ENCODE measurements at regions not wholly inside any gene's neighbourhood (a gene's known extent, or its start where the extent isn't known, plus 50 kb on each side); places are given as distances from the start of the nearest gene placed in this dataset.

- Histone ChIP-seq H3K27ac (ENCODE audit: low read length) (no peak overlapping the region), H3K79me2 (ENCODE audit: insufficient read depth, low read length) (peaks cover 25% of the 10 kb centered on the region), H4K20me1 (ENCODE audit: insufficient read depth, low read length) (no peaks in the 10 kb centered on the region), H3K4me1 (ENCODE audit: insufficient read depth, low read length) (no peaks in the 10 kb centered on the region), H3K9me3 (ENCODE audit: insufficient read depth, low read length, severe bottlenecking) (no peaks in the 10 kb centered on the region), H3K27me3 (ENCODE audit: insufficient read depth, low read length, poor library complexity) (no peaks in the 10 kb centered on the region), H2AFZ (ENCODE audit: low read depth, low read length) (no peak overlapping the region), H3K36me3 (ENCODE audit: insufficient read depth, low read length) (no peaks in the 10 kb centered on the region; the same call in 1 of the 2 replicates), H3K9ac (ENCODE audit: low read depth, low read length) (no peak overlapping the region), H3K4me3 (ENCODE audit: low read depth in 1 of 2, low read length in 2 of 2) (no peak overlapping the region), H3K4me2 (ENCODE audit: insufficient read depth, low read length) (no peak overlapping the region)
- DNase-seq, result no peak
- no peak for TF ChIP-seq EZH2 (IDR thresholded peaks at IDR 0.05; ENCODE audit: borderline replicate concordance, low read depth, low read length, severe bottlenecking)
- no peak for TF ChIP-seq CTCF (IDR thresholded peaks at IDR 0.05; ENCODE audit: borderline replicate concordance, extremely low read depth, low read length, poor library complexity, severe bottlenecking)
- ATAC-seq (ENCODE audit: insufficient read depth, low read depth), result no peak
Observed at GRCh38 chr14:71487449-71487848, 444.8 kb upstream of the RGS6 start.

GRCh38 chr14:71487941-71488340, 444.3 kb upstream of the RGS6 start:
- DNase-seq, result no peak
- Histone ChIP-seq H3K9me3 (ENCODE audit: insufficient read depth, low read length, severe bottlenecking) (no peaks in the 10 kb centered on the region), H2AFZ (ENCODE audit: low read depth, low read length) (no peak overlapping the region), H3K4me1 (ENCODE audit: insufficient read depth, low read length) (no peaks in the 10 kb centered on the region), H3K4me2 (ENCODE audit: insufficient read depth, low read length) (no peak overlapping the region), H3K4me3 (ENCODE audit: low read depth in 1 of 2, low read length in 2 of 2) (no peak overlapping the region), H3K27ac (ENCODE audit: low read length) (no peak overlapping the region), H3K36me3 (ENCODE audit: insufficient read depth, low read length) (no peaks in the 10 kb centered on the region; the same call in 1 of the 2 replicates), H3K79me2 (ENCODE audit: insufficient read depth, low read length) (peaks cover 28% of the 10 kb centered on the region), H3K9ac (ENCODE audit: low read depth, low read length) (no peak overlapping the region), H3K27me3 (ENCODE audit: insufficient read depth, low read length, poor library complexity) (no peaks in the 10 kb centered on the region), H4K20me1 (ENCODE audit: insufficient read depth, low read length) (no peaks in the 10 kb centered on the region)
- TF ChIP-seq EZH2 (IDR thresholded peaks at IDR 0.05; ENCODE audit: borderline replicate concordance, low read depth, low read length, severe bottlenecking), result no peak
- TF ChIP-seq CTCF (IDR thresholded peaks at IDR 0.05; ENCODE audit: borderline replicate concordance, extremely low read depth, low read length, poor library complexity, severe bottlenecking), result no peak
- no peak for ATAC-seq (ENCODE audit: insufficient read depth, low read depth)

GRCh38 chr14:71488703-71489191, 443.5 kb upstream of the RGS6 start:
- no peak for ATAC-seq (ENCODE audit: insufficient read depth, low read depth)
- H3K27me3 ChIP-seq (ENCODE audit: insufficient read depth, low read length, poor library complexity), result no peaks in the 10 kb centered on the region
- H3K27ac ChIP-seq (ENCODE audit: low read length), result no peak overlapping the region
- no peak overlapping the region for H3K4me2 ChIP-seq (ENCODE audit: insufficient read depth, low read length)
- no peak for DNase-seq
- TF ChIP-seq CTCF (IDR thresholded peaks at IDR 0.05; ENCODE audit: borderline replicate concordance, extremely low read depth, low read length, poor library complexity, severe bottlenecking), result no peak
- TF ChIP-seq EZH2 (IDR thresholded peaks at IDR 0.05; ENCODE audit: borderline replicate concordance, low read depth, low read length, severe bottlenecking), result no peak
- no peak overlapping the region for H3K9ac ChIP-seq (ENCODE audit: low read depth, low read length)
- peaks cover 28% of the 10 kb centered on the region for H3K79me2 ChIP-seq (ENCODE audit: insufficient read depth, low read length)
- no peaks in the 10 kb centered on the region for H4K20me1 ChIP-seq (ENCODE audit: insufficient read depth, low read length)
- no peaks in the 10 kb centered on the region; the same call in 1 of the 2 replicates for H3K36me3 ChIP-seq (ENCODE audit: insufficient read depth, low read length)
- no peak overlapping the region for H3K4me3 ChIP-seq (ENCODE audit: low read depth in 1 of 2, low read length in 2 of 2)
- no peaks in the 10 kb centered on the region for H3K9me3 ChIP-seq (ENCODE audit: insufficient read depth, low read length, severe bottlenecking)
- H3K4me1 ChIP-seq (ENCODE audit: insufficient read depth, low read length), result no peaks in the 10 kb centered on the region
- no peak overlapping the region for H2AFZ ChIP-seq (ENCODE audit: low read depth, low read length)

- Histone ChIP-seq H3K9me3 (ENCODE audit: insufficient read depth, low read length, severe bottlenecking) (no peaks in the 10 kb centered on the region), H4K20me1 (ENCODE audit: insufficient read depth, low read length) (no peaks in the 10 kb centered on the region), H3K27me3 (ENCODE audit: insufficient read depth, low read length, poor library complexity) (no peaks in the 10 kb centered on the region), H3K79me2 (ENCODE audit: insufficient read depth, low read length) (peaks cover 37% of the 10 kb centered on the region), H3K4me2 (ENCODE audit: insufficient read depth, low read length) (no peak overlapping the region), H3K4me1 (ENCODE audit: insufficient read depth, low read length) (no peaks in the 10 kb centered on the region), H2AFZ (ENCODE audit: low read depth, low read length) (no peak overlapping the region), H3K9ac (ENCODE audit: low read depth, low read length) (no peak overlapping the region), H3K27ac (ENCODE audit: low read length) (no peak overlapping the region), H3K36me3 (ENCODE audit: insufficient read depth, low read length) (no peaks in the 10 kb centered on the region), H3K4me3 (ENCODE audit: low read depth in 1 of 2, low read length in 2 of 2) (no peak overlapping the region)
- DNase-seq (no peak), ATAC-seq (ENCODE audit: insufficient read depth, low read depth) (no peak)
- no peak for TF ChIP-seq EZH2 (IDR thresholded peaks at IDR 0.05; ENCODE audit: borderline replicate concordance, low read depth, low read length, severe bottlenecking)
- TF ChIP-seq CTCF (IDR thresholded peaks at IDR 0.05; ENCODE audit: borderline replicate concordance, extremely low read depth, low read length, poor library complexity, severe bottlenecking), result no peak
Observed at GRCh38 chr14:71489742-71490141, 442.5 kb upstream of the RGS6 start.

Measured in DND-41 (cell line).